ENCODE measurements at regions not wholly inside any gene's neighbourhood (a gene's known extent, or its start where the extent isn't known, plus 50 kb on each side); places are given as distances from the start of the nearest gene placed in this dataset.
"Not testable (repeated sequence)": the region's sequence is repeated elsewhere in the genome, so short reads cannot be mapped to it uniquely, and the experiment has no call there.

DNA sequence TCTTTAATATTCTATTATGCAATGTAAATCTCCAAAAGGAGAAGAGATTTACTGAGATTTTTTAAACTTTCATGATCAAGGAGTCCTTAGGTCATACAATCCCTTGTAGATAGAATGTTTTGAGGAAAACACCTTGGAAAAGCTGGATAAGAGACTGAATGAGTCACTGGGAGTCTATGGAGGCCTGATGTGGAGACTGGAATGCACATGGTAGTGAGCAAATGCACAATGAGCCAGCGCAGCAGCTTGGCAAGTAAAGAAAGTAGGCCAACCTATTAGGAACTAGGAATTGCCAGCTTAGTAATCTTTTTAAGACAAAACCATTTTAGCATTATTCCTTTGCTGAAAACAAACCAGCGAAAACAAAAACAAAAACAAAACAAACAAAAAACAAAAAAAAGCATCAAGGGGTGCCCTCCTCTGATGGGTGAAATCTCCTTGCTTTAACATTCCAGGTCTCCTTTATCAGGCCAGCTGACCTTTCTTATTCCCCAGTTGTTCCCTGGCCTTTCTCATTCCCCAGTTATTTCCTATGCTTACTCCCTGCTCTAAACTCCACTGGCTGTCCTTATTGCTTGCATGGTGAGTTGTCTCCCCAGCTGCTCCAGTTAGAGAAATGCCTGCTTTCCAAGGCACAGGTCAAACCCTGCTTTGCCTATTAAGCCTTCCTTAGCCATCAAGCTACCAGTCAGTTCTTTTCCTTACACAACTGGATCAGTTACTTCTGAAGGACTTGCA lies 135.8 kb downstream of the PLCE1 start:
- DNase-seq (ENCODE audit: low spot score): no peak

GRCh38 chr10:94131885-94132284 lies 138.2 kb downstream of the PLCE1 start:
- DNase-seq (ENCODE audit: low spot score): no peak

GRCh38 chr10:94133239-94133638 lies 139.5 kb downstream of the PLCE1 start:
- no peak for DNase-seq (ENCODE audit: low spot score)

GRCh38 chr10:94137747-94138146 lies 144.0 kb downstream of the PLCE1 start:
- DNase-seq (ENCODE audit: low spot score): no peak

DNA sequence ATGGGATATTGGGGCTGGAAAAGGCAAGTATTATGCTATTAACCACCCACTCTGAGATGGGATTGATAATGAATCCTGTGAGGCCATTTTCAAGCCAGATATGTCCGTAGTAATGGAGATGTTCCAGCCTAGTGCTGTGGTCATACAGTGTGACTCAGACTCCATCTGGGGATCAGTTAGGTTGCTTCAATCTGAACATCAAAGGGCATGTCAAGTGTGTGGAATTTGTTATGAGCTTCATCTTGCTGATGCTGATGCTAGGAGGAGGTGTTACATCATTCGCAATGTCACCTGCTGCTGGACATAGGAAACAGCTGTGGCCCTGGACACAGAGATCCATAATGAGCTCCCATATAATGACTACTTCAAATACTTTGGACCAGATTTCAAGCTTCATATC lies 144.7 kb downstream of the PLCE1 start:
- DNase-seq (ENCODE audit: low spot score): no peak

GRCh38 chr10:94143261-94143660 lies 149.5 kb downstream of the PLCE1 start:
- no peak for DNase-seq (ENCODE audit: low spot score)

DNA sequence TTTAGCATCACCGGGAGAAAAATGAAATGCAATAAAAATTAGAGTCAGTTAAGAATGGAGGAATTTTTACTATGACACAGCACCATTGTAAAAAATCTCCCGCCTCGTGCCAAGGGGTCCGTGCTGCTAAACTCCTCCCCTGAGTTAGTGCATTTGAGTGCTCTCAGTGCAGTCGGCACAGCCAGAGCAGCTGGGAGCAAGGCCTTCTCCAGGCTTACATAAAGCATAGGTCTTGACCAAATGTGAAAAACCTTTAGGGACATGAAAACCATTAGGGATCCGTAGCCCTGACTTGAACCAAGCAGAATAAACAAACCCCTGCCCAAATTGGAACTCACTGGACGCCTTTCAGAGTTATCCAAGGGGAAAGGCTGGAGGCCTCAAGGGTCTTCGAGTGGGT lies 152.6 kb downstream of the PLCE1 start:
- DNase-seq (ENCODE audit: low spot score): no peak

GRCh38 chr10:94146746-94147145 lies 153.0 kb downstream of the PLCE1 start:
- DNase-seq (ENCODE audit: low spot score): no peak

- no peak for DNase-seq (ENCODE audit: low spot score)
These were observed 156.0 kb downstream of the PLCE1 start for GRCh38 chr10:94149702-94150101.

DNA sequence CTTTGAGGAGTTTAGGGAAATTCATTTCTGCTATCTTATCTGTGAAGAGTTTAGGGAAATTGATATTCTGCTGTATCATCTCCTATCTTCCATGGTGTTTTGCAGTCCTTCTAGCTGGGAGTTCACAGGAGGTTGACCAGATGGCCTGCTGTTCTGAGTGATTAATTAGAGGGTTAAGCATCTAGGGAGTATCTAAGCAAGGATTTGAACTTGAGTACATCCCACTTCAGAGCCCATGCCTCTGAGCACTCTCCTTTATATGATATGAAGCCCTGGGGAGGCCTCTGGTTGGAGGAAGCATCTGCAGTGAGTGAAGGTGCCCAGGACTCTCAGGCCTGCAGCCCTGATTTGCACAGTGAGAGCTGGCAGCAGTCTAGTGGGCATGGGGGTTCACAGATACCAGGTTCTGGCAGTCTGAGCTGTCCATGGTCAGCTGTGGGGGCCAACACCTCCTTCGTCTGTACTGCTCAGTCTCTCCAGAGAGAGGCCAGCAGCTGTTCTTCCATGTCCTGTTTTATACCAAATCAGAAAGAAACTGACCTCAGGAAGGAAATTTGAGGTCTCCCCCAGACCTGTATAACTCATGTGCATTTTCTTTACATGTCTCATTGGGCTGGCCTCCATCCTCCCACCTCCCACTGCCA lies 156.9 kb downstream of the PLCE1 start:
- DNase-seq (ENCODE audit: low spot score): no peak

- no peak for DNase-seq (ENCODE audit: low spot score)
These were observed 162.1 kb downstream of the PLCE1 start for GRCh38 chr10:94155722-94156271.

DNA sequence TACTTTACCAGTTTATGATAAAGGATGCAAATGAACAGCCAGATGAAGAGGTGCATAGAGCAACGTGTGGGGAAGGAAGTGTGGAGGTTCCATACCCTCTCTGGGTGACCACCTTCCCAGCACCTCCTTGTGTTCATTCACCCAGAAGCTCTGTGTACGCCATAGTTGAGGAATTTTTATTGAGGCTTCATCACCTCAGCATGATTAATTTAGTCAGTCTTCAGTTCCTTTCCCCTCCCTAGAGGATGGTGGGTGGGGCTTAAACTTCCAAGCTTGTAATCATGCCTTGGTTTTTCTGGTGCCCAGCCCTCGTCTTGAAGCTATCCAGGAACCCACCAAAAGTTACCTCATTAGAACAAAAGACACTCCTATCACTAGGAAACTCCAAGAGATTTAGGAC lies 162.7 kb downstream of the PLCE1 start:
- DNase-seq (ENCODE audit: low spot score): no peak

GRCh38 chr10:94165158-94165611 lies 171.5 kb downstream of the PLCE1 start:
- DNase-seq (ENCODE audit: low spot score): not testable (repeated sequence)

DNA sequence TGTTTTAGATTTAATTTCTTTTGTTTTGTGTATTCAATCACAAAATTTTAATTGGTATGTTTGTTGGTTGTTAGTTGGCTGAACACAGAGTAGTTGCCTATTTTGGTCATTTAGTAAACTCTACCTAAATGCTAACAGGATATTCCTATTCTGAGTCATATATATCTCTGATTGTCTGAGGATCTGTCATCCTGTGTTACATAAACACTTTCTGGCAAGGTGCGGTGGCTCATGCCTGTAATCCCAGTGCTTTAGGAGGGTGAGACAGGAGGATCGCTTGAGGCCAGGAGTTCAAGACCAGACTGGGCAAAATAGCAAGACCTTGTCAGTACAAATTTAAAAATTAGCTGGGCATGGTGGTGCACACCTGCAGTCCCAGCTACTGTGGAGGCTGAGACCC lies 178.6 kb downstream of the PLCE1 start:
- no peak for DNase-seq (ENCODE audit: low spot score)

DNA sequence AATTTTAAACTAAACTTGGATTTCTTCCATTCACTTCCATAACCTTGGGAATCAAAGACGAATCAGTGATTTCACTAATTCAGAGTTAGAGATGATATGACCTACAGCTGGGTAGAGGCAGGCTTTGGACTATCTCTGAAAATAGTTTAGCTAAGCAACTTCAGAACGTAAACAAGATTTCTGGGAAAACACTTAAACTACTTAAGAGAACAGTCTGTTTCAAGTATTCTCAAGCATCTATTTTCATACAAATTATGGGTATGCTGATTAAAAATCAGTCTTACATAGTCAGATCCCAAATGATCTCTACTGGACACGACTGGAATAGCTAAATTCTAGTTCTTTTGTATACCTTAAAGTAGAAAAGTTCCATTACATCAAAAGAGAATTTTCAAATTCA lies 179.9 kb downstream of the PLCE1 start:
- no peak for DNase-seq (ENCODE audit: low spot score)

GRCh38 chr10:94174838-94175237 lies 181.1 kb downstream of the PLCE1 start:
- no peak for DNase-seq (ENCODE audit: low spot score)

- DNase-seq (ENCODE audit: low spot score): no peak
These were observed 184.1 kb downstream of the NOC3L start for GRCh38 chr10:94178475-94179253.

GRCh38 chr10:94180576-94180975 lies 182.2 kb downstream of the NOC3L start:
- no peak for DNase-seq (ENCODE audit: low spot score)

DNA sequence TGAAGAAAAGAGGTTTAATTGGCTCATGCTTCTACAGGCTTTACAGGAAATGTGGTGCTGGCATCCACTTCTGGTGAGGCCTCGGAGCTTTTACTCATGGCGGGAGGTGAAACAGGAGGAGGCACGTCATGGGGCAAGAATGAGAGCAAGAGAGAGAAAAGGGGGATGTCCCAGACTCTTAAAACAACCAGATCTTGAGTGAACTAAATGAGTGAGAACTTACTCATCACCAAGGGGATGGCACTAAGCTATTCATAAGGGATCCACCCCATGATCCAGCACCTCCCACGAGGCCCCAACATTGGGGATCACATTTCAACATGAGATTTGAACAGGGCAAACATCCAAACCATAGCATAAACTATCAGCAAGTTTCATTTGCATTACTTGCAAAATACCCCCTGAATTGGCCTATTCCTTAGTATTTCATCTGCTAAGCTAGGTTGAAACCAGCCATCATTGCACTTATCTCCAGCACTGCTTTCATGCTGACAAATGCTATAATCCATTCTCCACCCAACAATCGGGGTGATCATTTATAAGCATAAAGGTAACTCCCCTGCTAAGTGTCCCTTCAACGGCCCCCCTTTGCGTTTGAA lies 179.0 kb downstream of the NOC3L start:
- DNase-seq (ENCODE audit: low spot score): no peak

DNA sequence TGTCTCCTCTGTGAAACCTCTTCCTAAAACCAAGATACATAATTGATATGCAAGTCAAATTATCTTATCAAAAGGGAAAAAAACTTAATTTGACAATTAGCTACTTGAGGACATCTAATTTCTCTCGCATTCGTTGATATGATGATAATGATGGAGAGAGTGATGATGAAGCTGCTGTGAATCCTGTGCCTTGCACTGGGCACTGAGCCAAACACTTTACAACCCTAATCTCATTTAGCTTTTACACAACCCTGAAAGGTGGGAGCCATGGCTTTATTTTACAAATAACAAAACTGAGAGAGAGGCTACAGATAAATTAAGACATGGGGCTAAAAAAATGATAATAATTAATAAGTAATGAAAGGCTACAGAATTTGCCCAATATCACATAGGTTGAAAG lies 176.0 kb downstream of the NOC3L start:
- DNase-seq (ENCODE audit: low spot score): no peak

GRCh38 chr10:94192333-94192732 lies 170.4 kb downstream of the NOC3L start:
- no peak for DNase-seq (ENCODE audit: low spot score)

GRCh38 chr10:94192974-94193373 lies 169.8 kb downstream of the NOC3L start:
- no peak for DNase-seq (ENCODE audit: low spot score)

Data from CD4-positive, alpha-beta T cell treated with Interleukin-15 for 4 hours (primary cell).